ENCODE measurements at regions not wholly inside any gene's neighbourhood (a gene's known extent, or its start where the extent isn't known, plus 50 kb on each side); places are given as distances from the start of the nearest gene placed in this dataset.
"Not testable (repeated sequence)": the region's sequence is repeated elsewhere in the genome, so short reads cannot be mapped to it uniquely, and the experiment has no call there.

DNA sequence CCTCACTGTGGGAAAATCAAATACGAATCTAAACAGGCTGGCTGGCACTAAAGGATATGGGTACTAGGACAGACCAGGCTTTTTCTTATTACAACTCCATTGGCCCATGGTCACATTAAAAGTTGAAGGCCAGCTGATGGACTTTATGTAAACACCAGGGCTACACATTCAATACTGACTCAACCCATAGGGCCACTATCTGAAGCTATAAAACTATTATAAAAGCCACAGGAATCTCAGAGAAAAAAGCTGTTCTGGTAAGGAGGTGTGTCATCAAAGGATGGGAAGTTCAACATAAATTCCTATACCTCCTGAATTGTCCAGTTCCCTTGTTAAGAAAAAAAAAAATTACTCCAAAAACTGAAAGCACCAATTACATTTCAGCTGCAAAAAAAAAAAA, 370.9 kb downstream of the DAZ2 start:
- TF ChIP-seq, protein P1, sequence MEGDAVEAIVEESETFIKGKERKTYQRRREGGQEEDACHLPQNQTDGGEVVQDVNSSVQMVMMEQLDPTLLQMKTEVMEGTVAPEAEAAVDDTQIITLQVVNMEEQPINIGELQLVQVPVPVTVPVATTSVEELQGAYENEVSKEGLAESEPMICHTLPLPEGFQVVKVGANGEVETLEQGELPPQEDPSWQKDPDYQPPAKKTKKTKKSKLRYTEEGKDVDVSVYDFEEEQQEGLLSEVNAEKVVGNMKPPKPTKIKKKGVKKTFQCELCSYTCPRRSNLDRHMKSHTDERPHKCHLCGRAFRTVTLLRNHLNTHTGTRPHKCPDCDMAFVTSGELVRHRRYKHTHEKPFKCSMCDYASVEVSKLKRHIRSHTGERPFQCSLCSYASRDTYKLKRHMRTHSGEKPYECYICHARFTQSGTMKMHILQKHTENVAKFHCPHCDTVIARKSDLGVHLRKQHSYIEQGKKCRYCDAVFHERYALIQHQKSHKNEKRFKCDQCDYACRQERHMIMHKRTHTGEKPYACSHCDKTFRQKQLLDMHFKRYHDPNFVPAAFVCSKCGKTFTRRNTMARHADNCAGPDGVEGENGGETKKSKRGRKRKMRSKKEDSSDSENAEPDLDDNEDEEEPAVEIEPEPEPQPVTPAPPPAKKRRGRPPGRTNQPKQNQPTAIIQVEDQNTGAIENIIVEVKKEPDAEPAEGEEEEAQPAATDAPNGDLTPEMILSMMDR (IDR thresholded peaks at IDR 0.05) = not testable (repeated sequence)
- TF ChIP-seq POLR2A (IDR thresholded peaks at IDR 0.05) = not testable (repeated sequence)
